Kidney epithelial cell (primary cell): ENCODE measurements at regions not wholly inside any gene's neighbourhood (a gene's known extent, or its start where the extent isn't known, plus 50 kb on each side); places are given as distances from the start of the nearest gene placed in this dataset.

Experiments used
- DNase-seq: peaks from one replicate; pipeline ENCODE4 v3.0.0-alpha.2; 2010; ENCODE audit warnings: low read depth
- H3K27me3 ChIP-seq: 2 replicates; pipeline ENCODE4 v1.6.0; 2011; ENCODE audit warnings: low read length; ENCODE audit not compliant: control insufficient read depth, insufficient read depth
- H3K36me3 ChIP-seq: 2 replicates; pipeline ENCODE4 v1.5.1; 2011; ENCODE audit warnings: low read length; ENCODE audit not compliant: control insufficient read depth, insufficient read depth
- H3K4me3 ChIP-seq: 2 replicates; pipeline ENCODE4 v1.5.1; 2011; ENCODE audit warnings: low read depth, mild to moderate bottlenecking, control low read depth, low read length
- TF ChIP-seq, protein P1 (sequence below): IDR thresholded peaks from 2 replicates; pipeline ENCODE4 v1.5.1; 2011; ENCODE audit warnings: mild to moderate bottlenecking, moderate library complexity, low read length, control low read depth, inconsistent platforms; ENCODE audit not compliant: insufficient read depth, poor library complexity, severe bottlenecking

DNA sequence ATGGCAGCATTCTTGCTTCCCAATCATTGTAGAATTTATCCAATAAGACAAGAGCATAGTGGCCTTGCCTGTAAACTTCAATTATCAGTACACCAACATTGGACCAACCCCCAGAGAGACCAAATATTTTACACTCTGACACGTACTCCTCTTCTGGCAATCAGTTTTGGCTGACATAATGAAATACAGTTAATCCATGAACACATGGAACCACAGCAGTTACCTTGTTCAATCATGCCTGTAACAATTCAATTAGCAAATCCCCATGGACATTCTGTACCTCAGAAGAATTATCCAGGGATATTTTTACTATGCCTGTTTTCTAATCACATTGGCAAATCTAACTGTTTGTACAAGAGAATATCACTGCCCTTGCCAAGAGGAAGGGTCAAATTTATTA, 2162.0 kb downstream of the MRPL39 start:
- no peak overlapping the region for H3K4me3 ChIP-seq
- no peaks in the 10 kb centered on the region for H3K36me3 ChIP-seq
- DNase-seq, result no peak
- TF ChIP-seq, protein P1, sequence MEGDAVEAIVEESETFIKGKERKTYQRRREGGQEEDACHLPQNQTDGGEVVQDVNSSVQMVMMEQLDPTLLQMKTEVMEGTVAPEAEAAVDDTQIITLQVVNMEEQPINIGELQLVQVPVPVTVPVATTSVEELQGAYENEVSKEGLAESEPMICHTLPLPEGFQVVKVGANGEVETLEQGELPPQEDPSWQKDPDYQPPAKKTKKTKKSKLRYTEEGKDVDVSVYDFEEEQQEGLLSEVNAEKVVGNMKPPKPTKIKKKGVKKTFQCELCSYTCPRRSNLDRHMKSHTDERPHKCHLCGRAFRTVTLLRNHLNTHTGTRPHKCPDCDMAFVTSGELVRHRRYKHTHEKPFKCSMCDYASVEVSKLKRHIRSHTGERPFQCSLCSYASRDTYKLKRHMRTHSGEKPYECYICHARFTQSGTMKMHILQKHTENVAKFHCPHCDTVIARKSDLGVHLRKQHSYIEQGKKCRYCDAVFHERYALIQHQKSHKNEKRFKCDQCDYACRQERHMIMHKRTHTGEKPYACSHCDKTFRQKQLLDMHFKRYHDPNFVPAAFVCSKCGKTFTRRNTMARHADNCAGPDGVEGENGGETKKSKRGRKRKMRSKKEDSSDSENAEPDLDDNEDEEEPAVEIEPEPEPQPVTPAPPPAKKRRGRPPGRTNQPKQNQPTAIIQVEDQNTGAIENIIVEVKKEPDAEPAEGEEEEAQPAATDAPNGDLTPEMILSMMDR, result no peak
- H3K27me3 ChIP-seq, result no peaks in the 10 kb centered on the region

DNA sequence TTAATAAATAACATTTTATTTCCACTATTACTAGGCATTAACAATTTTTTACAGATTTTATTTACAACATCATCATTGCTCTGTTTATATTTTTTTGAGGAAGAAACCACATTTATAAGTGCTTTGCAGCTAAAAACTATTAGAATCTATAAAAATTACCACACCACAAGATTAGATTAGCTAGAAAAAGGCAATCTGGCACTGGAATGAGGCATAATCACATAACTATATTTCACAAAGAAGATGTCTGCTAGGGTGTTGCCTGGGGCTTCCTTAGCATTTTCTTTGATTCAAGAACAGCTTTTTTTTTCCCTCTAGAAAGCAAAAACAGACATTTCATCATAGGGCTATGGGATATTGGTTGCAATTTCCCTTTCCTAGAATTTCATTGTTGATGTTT, 2169.2 kb downstream of the MRPL39 start:
- TF ChIP-seq, protein P1, result no peak
- no peak for DNase-seq
- Histone ChIP-seq H3K36me3 (no peaks in the 10 kb centered on the region), H3K4me3 (no peak overlapping the region), H3K27me3 (no peaks in the 10 kb centered on the region)

DNA sequence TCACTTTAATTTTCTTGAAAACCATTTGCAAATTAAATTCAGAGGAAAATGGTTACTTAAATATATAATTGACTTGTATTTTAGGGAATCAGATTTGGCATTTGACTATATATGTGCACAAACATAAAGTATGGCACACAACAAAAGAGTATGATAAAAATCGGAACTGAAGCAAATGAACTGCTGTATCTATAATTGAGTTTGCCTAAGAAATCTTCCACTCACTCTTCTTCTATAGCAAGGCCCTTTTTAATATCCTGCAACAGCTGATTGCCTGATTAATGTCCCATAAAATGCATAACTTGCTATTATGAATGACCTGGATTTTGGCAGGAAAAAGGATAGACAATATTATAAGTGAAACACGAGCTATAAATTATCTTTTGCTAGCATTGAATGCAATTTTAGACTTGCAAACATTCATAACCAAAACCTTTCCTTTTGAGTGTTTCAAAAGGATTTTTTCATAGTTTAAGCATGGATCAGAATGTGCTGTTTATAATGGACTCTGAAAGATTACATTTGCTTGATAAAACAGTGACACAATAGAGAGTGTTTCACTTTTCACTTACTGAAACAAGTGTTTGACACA, 2204.3 kb downstream of the MRPL39 start:
- TF ChIP-seq, protein P1, result no peak
- H3K27me3 ChIP-seq, result no peaks in the 10 kb centered on the region
- no peaks in the 10 kb centered on the region for H3K36me3 ChIP-seq
- no peak overlapping the region for H3K4me3 ChIP-seq
- no peak for DNase-seq

DNA sequence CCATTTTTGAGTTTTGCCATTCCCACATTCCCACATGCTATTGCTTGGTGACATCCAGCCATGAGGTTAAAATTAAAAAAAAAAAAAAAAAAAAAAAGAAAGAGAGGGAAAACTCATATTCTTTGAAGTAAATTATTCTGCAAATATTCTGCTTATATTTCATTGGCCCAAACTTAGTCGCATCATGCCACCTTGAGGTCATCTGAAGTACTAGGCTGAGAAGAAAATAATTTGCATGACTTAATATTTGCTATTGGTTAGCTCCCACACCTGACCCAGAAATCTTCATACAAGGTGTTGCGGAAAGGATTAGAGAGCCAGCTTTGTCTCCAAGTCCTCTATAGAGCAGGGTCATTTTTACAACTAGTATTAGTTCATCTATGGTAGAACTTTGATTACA, 2206.0 kb downstream of the MRPL39 start:
- Histone ChIP-seq H3K36me3 (no peaks in the 10 kb centered on the region), H3K27me3 (no peaks in the 10 kb centered on the region), H3K4me3 (no peak overlapping the region)
- DNase-seq, result no peak
- TF ChIP-seq, protein P1, result no peak

DNA sequence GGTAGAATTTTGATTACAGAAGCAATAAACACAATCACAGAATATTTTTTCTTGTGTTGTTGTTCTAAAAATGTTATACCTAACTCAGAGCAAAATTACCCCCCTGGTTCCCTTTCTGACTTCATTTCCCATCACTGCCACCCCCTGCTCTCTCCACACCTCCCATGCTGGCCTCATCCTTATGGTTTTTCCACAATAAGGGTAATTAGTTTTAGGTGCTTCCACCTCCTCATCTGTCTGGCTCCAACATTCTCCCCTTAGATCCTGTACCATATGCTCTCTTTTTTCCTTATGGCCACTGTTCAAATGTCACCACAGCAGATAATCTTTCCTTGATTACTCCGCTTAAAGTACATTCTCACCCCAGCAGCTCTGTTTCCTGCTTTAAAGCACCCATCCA, 2208.6 kb downstream of the MRPL39 start:
- no peaks in the 10 kb centered on the region for H3K36me3 ChIP-seq
- H3K27me3 ChIP-seq, result no peaks in the 10 kb centered on the region
- no peak for DNase-seq
- TF ChIP-seq, protein P1, result no peak
- H3K4me3 ChIP-seq, result no peak overlapping the region

DNA sequence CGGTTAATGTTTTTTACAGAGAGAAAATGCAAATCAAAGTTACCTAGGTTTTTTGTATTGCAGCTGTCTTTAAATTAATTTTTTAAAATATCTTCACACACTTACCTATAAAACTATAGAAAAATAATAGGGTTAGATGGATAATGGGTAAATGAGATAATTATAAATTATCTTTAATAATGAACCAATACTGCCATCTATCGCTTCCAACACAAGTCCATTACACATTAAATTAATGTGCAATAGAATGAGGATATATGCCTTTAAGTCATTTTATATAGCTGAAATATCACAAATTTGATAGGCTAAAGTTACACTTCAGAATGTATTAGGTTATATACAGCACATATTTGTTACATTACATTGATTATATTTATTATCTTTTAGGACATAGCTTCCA, 2212.8 kb downstream of the MRPL39 start:
- no peak overlapping the region for H3K4me3 ChIP-seq
- H3K27me3 ChIP-seq, result no peaks in the 10 kb centered on the region
- TF ChIP-seq, protein P1, result no peak
- H3K36me3 ChIP-seq, result no peaks in the 10 kb centered on the region
- no peak for DNase-seq
